HepG2 (cell line): ENCODE measurements at regions not wholly inside any gene's neighbourhood (a gene's known extent, or its start where the extent isn't known, plus 50 kb on each side); places are given as distances from the start of the nearest gene placed in this dataset.

Source experiments
- ATF2 ChIP-seq: sonication (generic); formaldehyde crosslinking; IDR thresholded peaks from 2 replicates; pipeline ENCODE4 v1.4.0; 2020; ENCODE audit warnings: missing genetic modification reagents
- ETV5 ChIP-seq: IDR thresholded peaks from 2 replicates; pipeline ENCODE4 v1.6.1; 2018; ENCODE audit warnings: missing biosample characterization, missing genetic modification reagents, inconsistent platforms, borderline replicate concordance
- FOXA1 ChIP-seq, 2 experiments: fragments of 450-650 bp in 1 of 2; sonication (generic) in 1 of 2; formaldehyde crosslinking in 1 of 2; IDR thresholded peaks; 2 replicates each; pipeline versions ENCODE4 v1.4.0 to v1.6.1; 2016 to 2020; ENCODE audit warnings: missing genetic modification reagents in 1 of 2
- HHEX ChIP-seq: IDR thresholded peaks from 2 replicates; pipeline ENCODE4 v1.6.1; 2016; ENCODE audit warnings: control low read depth
- IRF2 ChIP-seq: IDR thresholded peaks from 2 replicates; pipeline ENCODE4 v1.6.1; 2018; ENCODE audit warnings: missing genetic modification reagents, missing compliant biosample characterization
- JARID2 ChIP-seq: sonication (generic); formaldehyde crosslinking; IDR thresholded peaks from 2 replicates; pipeline ENCODE4 v1.8.1; 2023; ENCODE audit warnings: missing genetic modification reagents, inconsistent platforms; ENCODE audit not compliant: insufficient replicate concordance
- KAT8 ChIP-seq: IDR thresholded peaks from 2 replicates; pipeline ENCODE4 v1.6.1; 2016; ENCODE audit warnings: missing genetic modification reagents, missing compliant biosample characterization
- MIER2 ChIP-seq: IDR thresholded peaks from 2 replicates; pipeline ENCODE4 v1.6.1; 2016; ENCODE audit warnings: missing biosample characterization, missing genetic modification reagents
- RAD51 ChIP-seq: fragments of 450-650 bp; IDR thresholded peaks from 2 replicates; pipeline ENCODE4 v1.6.1; 2016; ENCODE audit warnings: borderline replicate concordance
- RARG ChIP-seq: sonication (generic); formaldehyde crosslinking; IDR thresholded peaks from 2 replicates; pipeline ENCODE4 v1.4.0; 2020; ENCODE audit warnings: low read depth, mild to moderate bottlenecking, missing genetic modification reagents
- RXRA ChIP-seq: sonication (generic); formaldehyde crosslinking; IDR thresholded peaks from 2 replicates; pipeline ENCODE4 v1.5.1; 2020; ENCODE audit warnings: missing genetic modification reagents
- TCF12 ChIP-seq, 2 experiments: fragments of 450-650 bp in 1 of 2; sonication (generic) in 1 of 2; formaldehyde crosslinking in 1 of 2; IDR thresholded peaks; 2 replicates each; pipeline versions ENCODE4 v1.6.1 to v1.8.0; 2017 to 2022; ENCODE audit warnings: antibody characterized with exemption in 1 of 2, mild to moderate bottlenecking in 1 of 2, missing genetic modification reagents in 1 of 2, moderate library complexity in 1 of 2
- XBP1 ChIP-seq: sonication (generic); formaldehyde crosslinking; IDR thresholded peaks from 2 replicates; pipeline ENCODE4 v1.5.0; 2020; ENCODE audit warnings: missing genetic modification reagents
- ZFY ChIP-seq: sonication (generic); formaldehyde crosslinking; IDR thresholded peaks from 2 replicates; pipeline ENCODE4 v1.4.0; 2020; ENCODE audit warnings: missing genetic modification reagents
- ZKSCAN1 ChIP-seq: fragments of 150-350 bp; IDR thresholded peaks from 2 replicates; pipeline ENCODE4 v1.6.1; 2014; ENCODE audit warnings: low read length
- ZNF337 ChIP-seq: sonication (generic); formaldehyde crosslinking; IDR thresholded peaks from 2 replicates; pipeline ENCODE4 v1.5.1; 2020; ENCODE audit warnings: missing genetic modification reagents, low read depth, mild to moderate bottlenecking, borderline replicate concordance
- ZNF432 ChIP-seq: sonication (generic); formaldehyde crosslinking; IDR thresholded peaks from 2 replicates; pipeline ENCODE4 v1.5.0; 2020; ENCODE audit warnings: missing genetic modification reagents, mild to moderate bottlenecking, borderline replicate concordance
- ZNF468 ChIP-seq: sonication (generic); formaldehyde crosslinking; IDR thresholded peaks from 2 replicates; pipeline ENCODE4 v1.8.0; 2022; ENCODE audit warnings: mild to moderate bottlenecking, moderate library complexity, missing genetic modification reagents
- ZNF549 ChIP-seq: sonication (generic); formaldehyde crosslinking; IDR thresholded peaks from 2 replicates; pipeline ENCODE4 v1.5.0; 2020; ENCODE audit warnings: missing genetic modification reagents
- ZNF678 ChIP-seq: sonication (generic); formaldehyde crosslinking; IDR thresholded peaks from 2 replicates; pipeline ENCODE4 v1.4.0; 2020; ENCODE audit warnings: mild to moderate bottlenecking, missing genetic modification reagents
- TF ChIP-seq, protein P1 (sequence below): sonication (generic); formaldehyde crosslinking; IDR thresholded peaks from 2 replicates; pipeline ENCODE4 v1.5.0; 2020; ENCODE audit warnings: mild to moderate bottlenecking, missing genetic modification reagents
- TF ChIP-seq, protein P2 (sequence below): sonication (generic); formaldehyde crosslinking; conservative IDR thresholded peaks from 2 replicates; pipeline ENCODE4 v1.4.0; 2020; ENCODE audit warnings: missing genetic modification reagents
- TF ChIP-seq, protein P3 (sequence below): sonication (generic); formaldehyde crosslinking; IDR thresholded peaks from 2 replicates; pipeline ENCODE4 v1.4.0; 2020; ENCODE audit warnings: missing genetic modification reagents
- TF ChIP-seq, protein P4 (sequence below): sonication (generic); formaldehyde crosslinking; IDR thresholded peaks from 2 replicates; pipeline ENCODE4 v1.4.0; 2020; ENCODE audit warnings: missing genetic modification reagents

GRCh38 chr14:80003138-80003537 lies 208.2 kb downstream of the DIO2 start (continued):
- TF ChIP-seq, protein P1, sequence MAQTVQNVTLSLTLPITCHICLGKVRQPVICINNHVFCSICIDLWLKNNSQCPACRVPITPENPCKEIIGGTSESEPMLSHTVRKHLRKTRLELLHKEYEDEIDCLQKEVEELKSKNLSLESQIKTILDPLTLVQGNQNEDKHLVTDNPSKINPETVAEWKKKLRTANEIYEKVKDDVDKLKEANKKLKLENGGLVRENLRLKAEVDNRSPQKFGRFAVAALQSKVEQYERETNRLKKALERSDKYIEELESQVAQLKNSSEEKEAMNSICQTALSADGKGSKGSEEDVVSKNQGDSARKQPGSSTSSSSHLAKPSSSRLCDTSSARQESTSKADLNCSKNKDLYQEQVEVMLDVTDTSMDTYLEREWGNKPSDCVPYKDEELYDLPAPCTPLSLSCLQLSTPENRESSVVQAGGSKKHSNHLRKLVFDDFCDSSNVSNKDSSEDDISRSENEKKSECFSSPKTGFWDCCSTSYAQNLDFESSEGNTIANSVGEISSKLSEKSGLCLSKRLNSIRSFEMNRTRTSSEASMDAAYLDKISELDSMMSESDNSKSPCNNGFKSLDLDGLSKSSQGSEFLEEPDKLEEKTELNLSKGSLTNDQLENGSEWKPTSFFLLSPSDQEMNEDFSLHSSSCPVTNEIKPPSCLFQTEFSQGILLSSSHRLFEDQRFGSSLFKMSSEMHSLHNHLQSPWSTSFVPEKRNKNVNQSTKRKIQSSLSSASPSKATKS (CRISPR knock-in tag), result no peak
- TF ChIP-seq KAT8 (CRISPR knock-in tag) (peak; percentile 48; the same call in 1 of the 2 replicates), ZNF337 (no peak), ZNF678 (CRISPR knock-in tag) (no peak), RXRA (CRISPR knock-in tag) (no peak), ETV5 (CRISPR knock-in tag) (no peak), RAD51 (no peak), XBP1 (no peak), TCF12 (IDR thresholded peaks at IDR 0.05) (no peak), TCF12 (CRISPR knock-in tag; IDR thresholded peaks at IDR 0.05) (no peak), ZFY (CRISPR knock-in tag) (no peak), ATF2 (no peak; the same call in 1 of the 2 replicates), HHEX (CRISPR knock-in tag) (peak; percentile 97), ZNF432 (CRISPR knock-in tag) (no peak), MIER2 (CRISPR knock-in tag) (0 out of 2 replicates have a peak, but pooled peaks have one; percentile 31), ZKSCAN1 (no peak), FOXA1 (IDR thresholded peaks at IDR 0.05) (peak; percentile 98), FOXA1 (CRISPR knock-in tag; IDR thresholded peaks at IDR 0.05) (peak; percentile 97), ZNF468 (CRISPR knock-in tag) (no peak), RARG (CRISPR knock-in tag) (no peak), JARID2 (no peak), ZNF549 (CRISPR knock-in tag) (no peak), IRF2 (CRISPR knock-in tag) (no peak)
- TF ChIP-seq, protein P2, sequence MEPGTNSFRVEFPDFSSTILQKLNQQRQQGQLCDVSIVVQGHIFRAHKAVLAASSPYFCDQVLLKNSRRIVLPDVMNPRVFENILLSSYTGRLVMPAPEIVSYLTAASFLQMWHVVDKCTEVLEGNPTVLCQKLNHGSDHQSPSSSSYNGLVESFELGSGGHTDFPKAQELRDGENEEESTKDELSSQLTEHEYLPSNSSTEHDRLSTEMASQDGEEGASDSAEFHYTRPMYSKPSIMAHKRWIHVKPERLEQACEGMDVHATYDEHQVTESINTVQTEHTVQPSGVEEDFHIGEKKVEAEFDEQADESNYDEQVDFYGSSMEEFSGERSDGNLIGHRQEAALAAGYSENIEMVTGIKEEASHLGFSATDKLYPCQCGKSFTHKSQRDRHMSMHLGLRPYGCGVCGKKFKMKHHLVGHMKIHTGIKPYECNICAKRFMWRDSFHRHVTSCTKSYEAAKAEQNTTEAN, result peak; percentile 98
- TF ChIP-seq, protein P3, sequence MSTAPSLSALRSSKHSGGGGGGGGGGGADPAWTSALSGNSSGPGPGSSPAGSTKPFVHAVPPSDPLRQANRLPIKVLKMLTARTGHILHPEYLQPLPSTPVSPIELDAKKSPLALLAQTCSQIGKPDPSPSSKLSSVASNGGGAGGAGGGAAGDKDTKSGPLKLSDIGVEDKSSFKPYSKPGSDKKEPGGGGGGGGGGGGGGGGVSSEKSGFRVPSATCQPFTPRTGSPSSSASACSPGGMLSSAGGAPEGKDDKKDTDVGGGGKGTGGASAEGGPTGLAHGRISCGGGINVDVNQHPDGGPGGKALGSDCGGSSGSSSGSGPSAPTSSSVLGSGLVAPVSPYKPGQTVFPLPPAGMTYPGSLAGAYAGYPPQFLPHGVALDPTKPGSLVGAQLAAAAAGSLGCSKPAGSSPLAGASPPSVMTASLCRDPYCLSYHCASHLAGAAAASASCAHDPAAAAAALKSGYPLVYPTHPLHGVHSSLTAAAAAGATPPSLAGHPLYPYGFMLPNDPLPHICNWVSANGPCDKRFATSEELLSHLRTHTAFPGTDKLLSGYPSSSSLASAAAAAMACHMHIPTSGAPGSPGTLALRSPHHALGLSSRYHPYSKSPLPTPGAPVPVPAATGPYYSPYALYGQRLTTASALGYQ (CRISPR knock-in tag), result peak; percentile 90
- TF ChIP-seq, protein P4, sequence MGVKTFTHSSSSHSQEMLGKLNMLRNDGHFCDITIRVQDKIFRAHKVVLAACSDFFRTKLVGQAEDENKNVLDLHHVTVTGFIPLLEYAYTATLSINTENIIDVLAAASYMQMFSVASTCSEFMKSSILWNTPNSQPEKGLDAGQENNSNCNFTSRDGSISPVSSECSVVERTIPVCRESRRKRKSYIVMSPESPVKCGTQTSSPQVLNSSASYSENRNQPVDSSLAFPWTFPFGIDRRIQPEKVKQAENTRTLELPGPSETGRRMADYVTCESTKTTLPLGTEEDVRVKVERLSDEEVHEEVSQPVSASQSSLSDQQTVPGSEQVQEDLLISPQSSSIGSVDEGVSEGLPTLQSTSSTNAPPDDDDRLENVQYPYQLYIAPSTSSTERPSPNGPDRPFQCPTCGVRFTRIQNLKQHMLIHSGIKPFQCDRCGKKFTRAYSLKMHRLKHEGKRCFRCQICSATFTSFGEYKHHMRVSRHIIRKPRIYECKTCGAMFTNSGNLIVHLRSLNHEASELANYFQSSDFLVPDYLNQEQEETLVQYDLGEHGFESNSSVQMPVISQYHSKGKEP, result no peak
